HepG2 (cell line): ENCODE measurements at regions not wholly inside any gene's neighbourhood (a gene's known extent, or its start where the extent isn't known, plus 50 kb on each side); places are given as distances from the start of the nearest gene placed in this dataset.

Source experiments
- ARID4A ChIP-seq: sonication (generic); formaldehyde crosslinking; IDR thresholded peaks from 2 replicates; pipeline ENCODE4 v1.5.0; 2020; ENCODE audit warnings: mild to moderate bottlenecking, missing genetic modification reagents, borderline replicate concordance
- FOXJ3 ChIP-seq: sonication (generic); formaldehyde crosslinking; IDR thresholded peaks from 2 replicates; pipeline ENCODE4 v1.4.0; 2020; ENCODE audit warnings: missing genetic modification reagents, mild to moderate bottlenecking, borderline replicate concordance
- HOXA7 ChIP-seq: sonication (generic); formaldehyde crosslinking; IDR thresholded peaks from 2 replicates; pipeline ENCODE4 v1.8.1; 2022; ENCODE audit warnings: mild to moderate bottlenecking, missing genetic modification reagents, moderate library complexity
- JDP2 ChIP-seq: sonication (generic); formaldehyde crosslinking; IDR thresholded peaks from 2 replicates; pipeline ENCODE4 v1.8.1; 2022; ENCODE audit warnings: missing genetic modification reagents, borderline replicate concordance
- ONECUT2 ChIP-seq: sonication (generic); formaldehyde crosslinking; IDR thresholded peaks from 2 replicates; pipeline ENCODE4 v1.4.0; 2020; ENCODE audit warnings: missing genetic modification reagents
- PHF21A ChIP-seq: sonication (generic); formaldehyde crosslinking; IDR thresholded peaks from 2 replicates; pipeline ENCODE4 v1.5.0; 2020; ENCODE audit warnings: mild to moderate bottlenecking, missing genetic modification reagents
- TFDP1 ChIP-seq: IDR thresholded peaks from 2 replicates; pipeline ENCODE4 v1.6.1; 2016; ENCODE audit warnings: missing compliant biosample characterization, missing genetic modification reagents, borderline replicate concordance
- TF ChIP-seq, protein P1 (sequence below): sonication (generic); formaldehyde crosslinking; IDR thresholded peaks from 2 replicates; pipeline ENCODE4 v1.5.0; 2020; ENCODE audit warnings: mild to moderate bottlenecking, missing genetic modification reagents
- TF ChIP-seq, protein P2 (sequence below): sonication (generic); formaldehyde crosslinking; IDR thresholded peaks from 2 replicates; pipeline ENCODE4 v1.9.0; 2021; ENCODE audit warnings: mild to moderate bottlenecking, missing genetic modification reagents

DNA sequence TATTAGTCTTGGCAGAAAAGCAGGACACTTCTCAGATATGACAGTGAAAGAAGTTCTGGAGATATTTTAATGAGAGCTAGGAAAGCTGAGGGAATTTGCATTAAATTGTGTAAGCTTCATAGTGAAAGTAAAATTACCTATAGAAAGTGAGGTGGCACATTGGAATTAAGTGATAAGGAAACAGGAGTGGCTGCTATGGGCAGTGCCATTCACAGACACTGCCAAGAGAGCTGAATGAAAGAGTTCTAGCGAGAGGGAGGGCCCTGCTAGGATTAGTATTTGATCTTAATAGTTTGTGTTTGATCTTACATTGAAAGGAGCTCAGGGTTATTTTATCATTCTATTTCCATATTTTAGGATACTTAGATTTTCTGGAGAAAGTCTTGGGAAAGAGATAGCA is 351.9 kb downstream of the DDX10 start (continued):
- TF ChIP-seq, protein P1, sequence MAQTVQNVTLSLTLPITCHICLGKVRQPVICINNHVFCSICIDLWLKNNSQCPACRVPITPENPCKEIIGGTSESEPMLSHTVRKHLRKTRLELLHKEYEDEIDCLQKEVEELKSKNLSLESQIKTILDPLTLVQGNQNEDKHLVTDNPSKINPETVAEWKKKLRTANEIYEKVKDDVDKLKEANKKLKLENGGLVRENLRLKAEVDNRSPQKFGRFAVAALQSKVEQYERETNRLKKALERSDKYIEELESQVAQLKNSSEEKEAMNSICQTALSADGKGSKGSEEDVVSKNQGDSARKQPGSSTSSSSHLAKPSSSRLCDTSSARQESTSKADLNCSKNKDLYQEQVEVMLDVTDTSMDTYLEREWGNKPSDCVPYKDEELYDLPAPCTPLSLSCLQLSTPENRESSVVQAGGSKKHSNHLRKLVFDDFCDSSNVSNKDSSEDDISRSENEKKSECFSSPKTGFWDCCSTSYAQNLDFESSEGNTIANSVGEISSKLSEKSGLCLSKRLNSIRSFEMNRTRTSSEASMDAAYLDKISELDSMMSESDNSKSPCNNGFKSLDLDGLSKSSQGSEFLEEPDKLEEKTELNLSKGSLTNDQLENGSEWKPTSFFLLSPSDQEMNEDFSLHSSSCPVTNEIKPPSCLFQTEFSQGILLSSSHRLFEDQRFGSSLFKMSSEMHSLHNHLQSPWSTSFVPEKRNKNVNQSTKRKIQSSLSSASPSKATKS (CRISPR knock-in tag), result no peak
- TF ChIP-seq TFDP1 (CRISPR knock-in tag) (no peak), FOXJ3 (CRISPR knock-in tag) (no peak), JDP2 (CRISPR knock-in tag) (no peak), ARID4A (CRISPR knock-in tag) (no peak), HOXA7 (no peak), ONECUT2 (CRISPR knock-in tag) (no peak), PHF21A (CRISPR knock-in tag) (no peak)
- TF ChIP-seq, protein P2, sequence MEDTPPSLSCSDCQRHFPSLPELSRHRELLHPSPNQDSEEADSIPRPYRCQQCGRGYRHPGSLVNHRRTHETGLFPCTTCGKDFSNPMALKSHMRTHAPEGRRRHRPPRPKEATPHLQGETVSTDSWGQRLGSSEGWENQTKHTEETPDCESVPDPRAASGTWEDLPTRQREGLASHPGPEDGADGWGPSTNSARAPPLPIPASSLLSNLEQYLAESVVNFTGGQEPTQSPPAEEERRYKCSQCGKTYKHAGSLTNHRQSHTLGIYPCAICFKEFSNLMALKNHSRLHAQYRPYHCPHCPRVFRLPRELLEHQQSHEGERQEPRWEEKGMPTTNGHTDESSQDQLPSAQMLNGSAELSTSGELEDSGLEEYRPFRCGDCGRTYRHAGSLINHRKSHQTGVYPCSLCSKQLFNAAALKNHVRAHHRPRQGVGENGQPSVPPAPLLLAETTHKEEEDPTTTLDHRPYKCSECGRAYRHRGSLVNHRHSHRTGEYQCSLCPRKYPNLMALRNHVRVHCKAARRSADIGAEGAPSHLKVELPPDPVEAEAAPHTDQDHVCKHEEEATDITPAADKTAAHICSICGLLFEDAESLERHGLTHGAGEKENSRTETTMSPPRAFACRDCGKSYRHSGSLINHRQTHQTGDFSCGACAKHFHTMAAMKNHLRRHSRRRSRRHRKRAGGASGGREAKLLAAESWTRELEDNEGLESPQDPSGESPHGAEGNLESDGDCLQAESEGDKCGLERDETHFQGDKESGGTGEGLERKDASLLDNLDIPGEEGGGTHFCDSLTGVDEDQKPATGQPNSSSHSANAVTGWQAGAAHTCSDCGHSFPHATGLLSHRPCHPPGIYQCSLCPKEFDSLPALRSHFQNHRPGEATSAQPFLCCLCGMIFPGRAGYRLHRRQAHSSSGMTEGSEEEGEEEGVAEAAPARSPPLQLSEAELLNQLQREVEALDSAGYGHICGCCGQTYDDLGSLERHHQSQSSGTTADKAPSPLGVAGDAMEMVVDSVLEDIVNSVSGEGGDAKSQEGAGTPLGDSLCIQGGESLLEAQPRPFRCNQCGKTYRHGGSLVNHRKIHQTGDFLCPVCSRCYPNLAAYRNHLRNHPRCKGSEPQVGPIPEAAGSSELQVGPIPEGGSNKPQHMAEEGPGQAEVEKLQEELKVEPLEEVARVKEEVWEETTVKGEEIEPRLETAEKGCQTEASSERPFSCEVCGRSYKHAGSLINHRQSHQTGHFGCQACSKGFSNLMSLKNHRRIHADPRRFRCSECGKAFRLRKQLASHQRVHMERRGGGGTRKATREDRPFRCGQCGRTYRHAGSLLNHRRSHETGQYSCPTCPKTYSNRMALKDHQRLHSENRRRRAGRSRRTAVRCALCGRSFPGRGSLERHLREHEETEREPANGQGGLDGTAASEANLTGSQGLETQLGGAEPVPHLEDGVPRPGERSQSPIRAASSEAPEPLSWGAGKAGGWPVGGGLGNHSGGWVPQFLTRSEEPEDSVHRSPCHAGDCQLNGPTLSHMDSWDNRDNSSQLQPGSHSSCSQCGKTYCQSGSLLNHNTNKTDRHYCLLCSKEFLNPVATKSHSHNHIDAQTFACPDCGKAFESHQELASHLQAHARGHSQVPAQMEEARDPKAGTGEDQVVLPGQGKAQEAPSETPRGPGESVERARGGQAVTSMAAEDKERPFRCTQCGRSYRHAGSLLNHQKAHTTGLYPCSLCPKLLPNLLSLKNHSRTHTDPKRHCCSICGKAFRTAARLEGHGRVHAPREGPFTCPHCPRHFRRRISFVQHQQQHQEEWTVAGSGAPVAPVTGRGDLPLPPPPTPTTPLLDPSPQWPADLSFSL, result no peak
